SK-N-SH (cell line): ENCODE measurements at regions not wholly inside any gene's neighbourhood (a gene's known extent, or its start where the extent isn't known, plus 50 kb on each side); places are given as distances from the start of the nearest gene placed in this dataset.

Source experiments
- CTCF ChIA-PET: fragments of 300-600, 350-600 bp; formaldehyde crosslinking; extraction: SDS; loops from one replicate; lab custom pipeline; 2021; lab: Yijun Ruan, JAX
- POLR2A ChIA-PET: fragments of 350-600 bp; sonication (Branson Sonifier 250); formaldehyde crosslinking; extraction: SDS; loops from one replicate; lab custom pipeline; 2020; ENCODE audit warnings: antibody characterized with exemption, inconsistent platforms; lab: Yijun Ruan, JAX
- DNase-seq: peaks from one replicate; pipeline ENCODE4 v3.0.0; 2012
- H2AFZ ChIP-seq: fragments of 200-600 bp; sonication (generic); 2 replicates; pipeline ENCODE4 v1.8.1; 2016; ENCODE audit warnings: antibody characterized with exemption, mild to moderate bottlenecking, low read depth
- H3F3A ChIP-seq: fragments of 200-600 bp; sonication (generic); replicated peaks from 2 replicates; pipeline ENCODE3; 2016; ENCODE audit warnings: antibody characterized with exemption, mild to moderate bottlenecking; ENCODE audit not compliant: insufficient read depth
- H3K27ac ChIP-seq, 2 experiments: fragments of 200-500 bp in 1 of 2; fragments of 200-600 bp in 1 of 2; sonication (Bioruptor generic) in 1 of 2; sonication (generic), shearing (Covaris generic) in 1 of 2; 2 replicates each; pipeline versions ENCODE4 v1.5.1 to v1.6.1; 2014 to 2016; ENCODE audit warnings: low read depth in 2 of 2, inconsistent platforms in 1 of 2, low read length in 1 of 2, mild to moderate bottlenecking in 1 of 2, mixed read lengths in 1 of 2
- H3K27me3 ChIP-seq: fragments of 200-600 bp; sonication (generic), shearing (Covaris generic); 2 replicates; pipeline ENCODE4 v1.6.1; 2016; ENCODE audit warnings: mixed run types; ENCODE audit not compliant: insufficient read depth
- H3K36me3 ChIP-seq, 2 experiments: fragments of 200-500 bp in 1 of 2; fragments of 200-600 bp in 1 of 2; sonication (Bioruptor generic) in 1 of 2; sonication (generic) in 1 of 2; replicated peaks in 1 of 2; 2 replicates each; pipeline versions ENCODE3 to v1.5.1; 2014 to 2016; ENCODE audit warnings: low read length in 1 of 2, mild to moderate bottlenecking in 1 of 2; ENCODE audit not compliant: insufficient read depth in 2 of 2, control insufficient read depth in 1 of 2
- H3K4me1 ChIP-seq, 2 experiments: fragments of 200-500 bp in 1 of 2; fragments of 200-600 bp in 1 of 2; sonication (Bioruptor generic) in 1 of 2; sonication (generic), shearing (Covaris generic) in 1 of 2; 2 replicates each; pipeline versions ENCODE4 v1.5.1 to v1.6.1; 2014 to 2016; ENCODE audit warnings: low read depth in 1 of 2, low read length in 1 of 2, mixed run types in 1 of 2; ENCODE audit not compliant: insufficient read depth in 2 of 2, control insufficient read depth in 1 of 2
- H3K4me2 ChIP-seq: fragments of 200-600 bp; sonication (generic), shearing (Covaris generic); 2 replicates; pipeline ENCODE4 v1.6.1; 2017; ENCODE audit warnings: mixed run types
- H3K4me3 ChIP-seq, 2 experiments: fragments of 200-500 bp in 1 of 2; fragments of 200-600 bp in 1 of 2; sonication (Bioruptor generic) in 1 of 2; sonication (generic), shearing (Covaris generic) in 1 of 2; 2 replicates each; pipeline versions ENCODE4 v1.5.1 to v1.8.1; 2014 to 2016; ENCODE audit warnings: low read depth in 2 of 2, inconsistent platforms in 1 of 2, low read length in 1 of 2, mild to moderate bottlenecking in 1 of 2, mixed read lengths in 1 of 2, moderate library complexity in 1 of 2
- H3K79me2 ChIP-seq: fragments of 200-600 bp; sonication (generic); 2 replicates; pipeline ENCODE4 v1.8.1; 2017; ENCODE audit warnings: mild to moderate bottlenecking; ENCODE audit not compliant: insufficient read depth
- H3K9ac ChIP-seq: fragments of 200-600 bp; sonication (generic); 2 replicates; pipeline ENCODE4 v1.6.1; 2017; ENCODE audit warnings: mixed run types
- H3K9me2 ChIP-seq: fragments of 200-600 bp; sonication (generic); 2 replicates; pipeline ENCODE4 v1.6.1; 2017; ENCODE audit warnings: mixed run types
- H3K9me3 ChIP-seq: fragments of 200-600 bp; sonication (generic); 2 replicates; pipeline ENCODE4 v1.6.1; 2017; ENCODE audit warnings: mixed run types, mild to moderate bottlenecking, moderate library complexity
- H4K20me1 ChIP-seq: fragments of 200-600 bp; sonication (generic); 2 replicates; pipeline ENCODE4 v1.6.1; 2017; ENCODE audit warnings: mild to moderate bottlenecking, mixed run types; ENCODE audit not compliant: insufficient read depth
- CHD2 ChIP-seq: fragments of 150-350 bp; IDR thresholded peaks from 2 replicates; pipeline ENCODE4 v1.6.1; 2018; ENCODE audit warnings: low read length; ENCODE audit not compliant: partially characterized antibody
- EZH2phosphoT487 ChIP-seq: fragments of 200-600 bp; sonication (generic); IDR thresholded peaks from 2 replicates; pipeline ENCODE4 v1.6.1; 2017; ENCODE audit warnings: low read depth, mixed run types, mild to moderate bottlenecking, antibody characterized with exemption, moderate library complexity, borderline replicate concordance
- FOXM1 ChIP-seq: IDR thresholded peaks from 2 replicates; pipeline ENCODE4 v1.4.0; 2012; ENCODE audit warnings: low read depth, mild to moderate bottlenecking
- GABPA ChIP-seq: IDR thresholded peaks from 2 replicates; pipeline ENCODE4 v1.4.0; 2012; ENCODE audit warnings: low read depth, mild to moderate bottlenecking
- MAX ChIP-seq: IDR thresholded peaks from 2 replicates; pipeline ENCODE4 v1.4.0; 2012; ENCODE audit warnings: low read depth
- MEF2A ChIP-seq: IDR thresholded peaks from 2 replicates; pipeline ENCODE4 v1.4.0; 2012; ENCODE audit warnings: low read depth, borderline replicate concordance
- MXI1 ChIP-seq: IDR thresholded peaks from 2 replicates; pipeline ENCODE4 v1.6.1; 2012; ENCODE audit warnings: mild to moderate bottlenecking, low read depth, low read length, improper control_type of control experiment
- NRF1 ChIP-seq: IDR thresholded peaks from 2 replicates; pipeline ENCODE4 v1.6.1; 2012; ENCODE audit warnings: low read depth, mild to moderate bottlenecking, low read length
- PBX3 ChIP-seq: IDR thresholded peaks from 2 replicates; pipeline ENCODE4; 2012
- RCOR1 ChIP-seq: fragments of 150-350 bp; IDR thresholded peaks from 2 replicates; pipeline ENCODE4 v1.6.1; 2017; ENCODE audit warnings: antibody characterized with exemption, low read length
- SIN3A ChIP-seq: IDR thresholded peaks from 2 replicates; pipeline ENCODE4 v1.6.1; 2012; ENCODE audit warnings: low read depth, mild to moderate bottlenecking, low read length, moderate library complexity, borderline replicate concordance
- TAF1 ChIP-seq: IDR thresholded peaks from 2 replicates; pipeline ENCODE4 v1.6.1; 2012; ENCODE audit warnings: low read depth, mild to moderate bottlenecking, low read length, moderate library complexity, borderline replicate concordance
- TCF12 ChIP-seq: IDR thresholded peaks from 2 replicates; pipeline ENCODE4 v1.4.0; 2012
- USF2 ChIP-seq: fragments of 150-350 bp; IDR thresholded peaks from 2 replicates; pipeline ENCODE4 v1.6.1; 2017; ENCODE audit warnings: antibody characterized with exemption, low read length, low read depth, borderline replicate concordance
- YY1 ChIP-seq: IDR thresholded peaks from 2 replicates; pipeline ENCODE4 v1.4.0; 2012; ENCODE audit warnings: low read depth, mild to moderate bottlenecking

DNA sequence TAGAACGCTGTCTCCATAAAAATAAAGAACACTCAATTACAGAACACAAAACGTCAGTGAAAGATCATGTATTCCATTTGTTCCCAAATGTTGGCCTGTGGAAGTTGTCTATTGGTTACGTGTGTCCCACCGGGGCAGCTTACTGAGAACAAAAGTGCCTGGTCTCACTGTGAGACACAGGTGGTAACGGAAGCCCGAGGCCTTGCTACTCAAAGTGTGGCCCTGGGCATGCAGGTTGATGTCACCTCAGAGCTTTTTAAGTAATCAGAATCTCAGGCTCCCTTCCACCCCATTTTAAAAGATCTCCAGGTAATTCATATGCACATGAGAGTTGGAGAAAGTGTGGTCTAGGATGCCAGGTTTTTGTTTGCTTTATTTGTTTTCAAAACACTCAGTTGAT lies 422.5 kb upstream of the OPRM1 start (continued):
- no peak for TF ChIP-seq CHD2
- TF ChIP-seq MAX, result no peak
- no peak for TF ChIP-seq PBX3
- TF ChIP-seq SIN3A, result no peak
- TF ChIP-seq NRF1, result no peak
- TF ChIP-seq EZH2phosphoT487, result no peak
- TF ChIP-seq, all 33 proteins: peak for 0

GRCh38 chr6:153613719-153614455 lies 425.2 kb upstream of the OPRM1 start:
- Histone ChIP-seq H3K27me3 (no peaks in the 10 kb centered on the region), H3K9me2 (no peaks in the 10 kb centered on the region), H3K9ac (no peak overlapping the region), H3K27ac (no peak overlapping the region), H3K4me3 (no peak overlapping the region), H3K79me2 (no peaks in the 10 kb centered on the region), H2AFZ (no peak overlapping the region), H3F3A (no peaks in the 10 kb centered on the region), H4K20me1 (no peaks in the 10 kb centered on the region), H3K4me1 (peaks cover 2 to 4% of the 10 kb centered on the region in 2 experiments; a peak in 3 of 4 replicates), H3K9me3 (no peaks in the 10 kb centered on the region), H3K4me2 (no peak overlapping the region), H3K36me3 (no peaks in the 10 kb centered on the region)
- ChIA-PET CTCF (interaction anchor here (1.0 kb wide), 1 partner anchor 9 kb away, joined by 4 read pairs; no protein-coding TSS in a partner anchor), POLR2A (no interaction called here)
- DNase-seq, result no peak
- no peak for TF ChIP-seq RCOR1
- TF ChIP-seq FOXM1, result no peak
- no peak for TF ChIP-seq TCF12
- no peak for TF ChIP-seq MXI1
- no peak for TF ChIP-seq GABPA
- TF ChIP-seq YY1, result no peak
- TF ChIP-seq MEF2A, result no peak
- TF ChIP-seq USF2, result no peak
- no peak for TF ChIP-seq TAF1
